Type B pancreatic cell (in vitro differentiated cells): ENCODE measurements at regions not wholly inside any gene's neighbourhood (a gene's known extent, or its start where the extent isn't known, plus 50 kb on each side); places are given as distances from the start of the nearest gene placed in this dataset.

Source experiments
- DNase-seq: peaks from one replicate; pipeline ENCODE4 v3.0.0; 2021; ENCODE audit warnings: mixed read lengths; ENCODE audit not compliant: unreplicated experiment; ENCODE audit errors: extremely low spot score
- H3K27ac Mint-ChIP-seq: 2 replicates; pipeline ENCODE4 v1.8.0; 2021; ENCODE audit warnings: mild to moderate bottlenecking, mixed read lengths
- H3K27me3 Mint-ChIP-seq: 2 replicates; pipeline ENCODE4 v1.8.0; 2021; ENCODE audit warnings: mixed read lengths
- H3K36me3 Mint-ChIP-seq: 2 replicates; pipeline ENCODE4 v1.8.0; 2021; ENCODE audit warnings: mixed read lengths
- H3K4me1 Mint-ChIP-seq: one replicate; pipeline ENCODE4 v1.8.0; 2021; ENCODE audit warnings: mixed read lengths; ENCODE audit not compliant: unreplicated experiment
- H3K4me3 Mint-ChIP-seq: 2 replicates; pipeline ENCODE4 v1.8.0; 2021; ENCODE audit warnings: mild to moderate bottlenecking, mixed read lengths
- H3K9me3 Mint-ChIP-seq: 2 replicates; pipeline ENCODE4 v1.8.0; 2021; ENCODE audit warnings: mixed read lengths
- TF ChIP-seq, protein P1 (sequence below): fragments of 200-600 bp; sonication (generic); conservative IDR thresholded peaks from 2 replicates; pipeline ENCODE4 v1.5.0; 2021; ENCODE audit warnings: antibody characterized with exemption, mild to moderate bottlenecking

DNA sequence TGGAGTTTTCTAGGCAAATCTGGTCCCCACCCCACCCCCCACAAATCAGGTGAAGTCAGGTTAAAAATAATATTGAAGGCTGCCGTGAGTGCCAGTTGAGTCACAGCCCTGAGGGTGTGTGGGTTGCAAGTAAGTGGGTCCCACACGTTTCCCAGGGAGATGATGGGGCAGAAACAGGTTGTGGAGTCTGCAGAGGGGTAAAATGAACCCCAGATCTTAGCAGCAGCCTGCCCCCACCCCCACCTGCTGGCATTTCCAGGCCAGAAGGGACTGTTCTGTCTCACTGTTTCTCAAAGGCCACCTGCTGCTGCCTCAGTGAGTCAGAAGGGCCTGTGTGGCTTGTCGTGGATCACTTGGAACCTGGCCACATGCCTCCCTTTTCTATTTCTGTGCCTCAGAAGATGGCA, 59.8 kb upstream of the SMNDC1 start:
- TF ChIP-seq, protein P1, sequence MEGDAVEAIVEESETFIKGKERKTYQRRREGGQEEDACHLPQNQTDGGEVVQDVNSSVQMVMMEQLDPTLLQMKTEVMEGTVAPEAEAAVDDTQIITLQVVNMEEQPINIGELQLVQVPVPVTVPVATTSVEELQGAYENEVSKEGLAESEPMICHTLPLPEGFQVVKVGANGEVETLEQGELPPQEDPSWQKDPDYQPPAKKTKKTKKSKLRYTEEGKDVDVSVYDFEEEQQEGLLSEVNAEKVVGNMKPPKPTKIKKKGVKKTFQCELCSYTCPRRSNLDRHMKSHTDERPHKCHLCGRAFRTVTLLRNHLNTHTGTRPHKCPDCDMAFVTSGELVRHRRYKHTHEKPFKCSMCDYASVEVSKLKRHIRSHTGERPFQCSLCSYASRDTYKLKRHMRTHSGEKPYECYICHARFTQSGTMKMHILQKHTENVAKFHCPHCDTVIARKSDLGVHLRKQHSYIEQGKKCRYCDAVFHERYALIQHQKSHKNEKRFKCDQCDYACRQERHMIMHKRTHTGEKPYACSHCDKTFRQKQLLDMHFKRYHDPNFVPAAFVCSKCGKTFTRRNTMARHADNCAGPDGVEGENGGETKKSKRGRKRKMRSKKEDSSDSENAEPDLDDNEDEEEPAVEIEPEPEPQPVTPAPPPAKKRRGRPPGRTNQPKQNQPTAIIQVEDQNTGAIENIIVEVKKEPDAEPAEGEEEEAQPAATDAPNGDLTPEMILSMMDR, result no peak
- H3K4me3 Mint-ChIP-seq, result no peak overlapping the region
- H3K4me1 Mint-ChIP-seq, result peaks cover 5% of the 10 kb centered on the region
- no peak for DNase-seq
- H3K9me3 Mint-ChIP-seq, result no peaks in the 10 kb centered on the region
- H3K27me3 Mint-ChIP-seq, result peaks cover 5% of the 10 kb centered on the region
- no peak overlapping the region for H3K27ac Mint-ChIP-seq
- H3K36me3 Mint-ChIP-seq, result no peaks in the 10 kb centered on the region

DNA sequence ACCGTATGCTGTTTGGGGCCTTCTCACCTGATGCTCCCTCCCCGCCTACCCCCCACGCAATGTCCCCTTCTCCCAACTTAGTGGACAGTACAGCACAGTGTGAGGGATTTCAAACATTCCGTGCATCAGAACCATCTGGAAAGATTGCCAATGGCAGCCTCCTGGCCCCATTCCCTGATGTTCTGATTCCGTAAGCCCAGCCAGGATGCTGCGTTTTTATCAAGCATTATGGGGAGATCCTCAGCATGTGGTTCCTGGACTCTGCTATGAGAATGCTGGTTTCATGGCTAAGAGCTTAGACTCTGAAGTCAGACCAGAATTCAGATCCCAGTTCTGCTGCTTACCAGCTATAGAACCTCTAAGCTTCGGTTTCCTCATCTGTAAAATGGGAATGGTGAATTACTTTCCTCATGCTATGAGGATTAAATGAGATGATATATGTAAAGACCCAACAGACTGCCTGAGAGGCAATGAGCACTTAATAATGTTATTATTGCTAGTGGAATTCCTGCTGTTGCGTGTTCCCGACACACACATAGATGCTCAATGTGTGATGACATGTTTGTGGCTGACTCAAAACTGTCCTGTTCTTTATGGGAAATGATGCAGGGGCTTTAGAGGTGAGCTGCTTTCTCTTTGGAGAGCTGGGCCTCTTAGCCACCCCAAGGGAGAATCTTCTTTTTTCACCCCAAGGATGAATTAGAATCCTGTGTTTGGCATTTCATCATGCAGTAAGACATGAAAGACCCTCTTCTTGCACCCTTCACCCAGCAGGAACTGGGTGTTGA, 60.8 kb upstream of the SMNDC1 start:
- DNase-seq, result no peak
- H3K9me3 Mint-ChIP-seq, result no peaks in the 10 kb centered on the region
- H3K4me3 Mint-ChIP-seq, result no peak overlapping the region
- TF ChIP-seq, protein P1, result no peak
- H3K4me1 Mint-ChIP-seq, result peaks cover 5% of the 10 kb centered on the region
- H3K27me3 Mint-ChIP-seq, result peaks cover 5% of the 10 kb centered on the region
- no peak overlapping the region for H3K27ac Mint-ChIP-seq
- H3K36me3 Mint-ChIP-seq, result no peaks in the 10 kb centered on the region

DNA sequence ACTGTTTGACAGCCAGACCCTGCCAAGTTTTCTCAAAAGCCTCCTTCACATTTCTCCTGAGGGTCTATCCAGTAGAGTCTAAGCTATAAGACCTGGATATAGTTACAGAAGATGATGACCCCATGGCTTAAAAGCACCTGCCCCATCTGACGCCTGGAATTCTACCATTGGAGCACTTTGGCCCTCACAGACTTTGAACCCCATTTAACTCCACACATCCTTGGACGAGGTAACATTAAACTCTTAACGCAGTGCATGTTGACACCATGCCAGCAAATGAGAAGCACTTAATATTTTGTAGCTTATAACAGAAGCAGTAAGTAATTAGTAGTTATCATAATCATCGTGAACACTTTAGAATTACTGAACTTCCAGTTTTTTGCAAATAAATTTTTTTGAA, 61.9 kb upstream of the SMNDC1 start:
- no peak for DNase-seq
- TF ChIP-seq, protein P1, result no peak
- H3K9me3 Mint-ChIP-seq, result no peaks in the 10 kb centered on the region
- no peak overlapping the region for H3K4me3 Mint-ChIP-seq
- H3K36me3 Mint-ChIP-seq, result no peaks in the 10 kb centered on the region
- H3K27ac Mint-ChIP-seq, result no peak overlapping the region
- peaks cover 5% of the 10 kb centered on the region for H3K27me3 Mint-ChIP-seq
- H3K4me1 Mint-ChIP-seq, result peaks cover 5% of the 10 kb centered on the region

GRCh38 chr10:110368002-110368401, 63.3 kb upstream of the SMNDC1 start:
- H3K27ac Mint-ChIP-seq, result no peak overlapping the region

GRCh38 chr10:110368556-110368955, 63.8 kb upstream of the SMNDC1 start:
- TF ChIP-seq, protein P1, result no peak
- no peaks in the 10 kb centered on the region for H3K9me3 Mint-ChIP-seq
- no peaks in the 10 kb centered on the region for H3K27me3 Mint-ChIP-seq

More at GRCh38 chr10:110368002-110368401, 63.3 kb upstream of the SMNDC1 start:
- Mint-ChIP-seq H3K27me3 (no peaks in the 10 kb centered on the region), H3K36me3 (no peaks in the 10 kb centered on the region), H3K4me3 (no peak overlapping the region), H3K4me1 (no peaks in the 10 kb centered on the region), H3K9me3 (no peaks in the 10 kb centered on the region)
- TF ChIP-seq, protein P1, result no peak
- DNase-seq, result no peak

More at GRCh38 chr10:110368556-110368955, 63.8 kb upstream of the SMNDC1 start:
- H3K36me3 Mint-ChIP-seq, result no peaks in the 10 kb centered on the region
- no peak overlapping the region for H3K27ac Mint-ChIP-seq
- H3K4me3 Mint-ChIP-seq, result no peak overlapping the region
- DNase-seq, result no peak
- no peaks in the 10 kb centered on the region for H3K4me1 Mint-ChIP-seq
